ENCODE measurements at regions not wholly inside any gene's neighbourhood (a gene's known extent, or its start where the extent isn't known, plus 50 kb on each side); places are given as distances from the start of the nearest gene placed in this dataset.
A peak's percentile ranks its signal among the peaks of the same experiment; 100 is the strongest.

DNA sequence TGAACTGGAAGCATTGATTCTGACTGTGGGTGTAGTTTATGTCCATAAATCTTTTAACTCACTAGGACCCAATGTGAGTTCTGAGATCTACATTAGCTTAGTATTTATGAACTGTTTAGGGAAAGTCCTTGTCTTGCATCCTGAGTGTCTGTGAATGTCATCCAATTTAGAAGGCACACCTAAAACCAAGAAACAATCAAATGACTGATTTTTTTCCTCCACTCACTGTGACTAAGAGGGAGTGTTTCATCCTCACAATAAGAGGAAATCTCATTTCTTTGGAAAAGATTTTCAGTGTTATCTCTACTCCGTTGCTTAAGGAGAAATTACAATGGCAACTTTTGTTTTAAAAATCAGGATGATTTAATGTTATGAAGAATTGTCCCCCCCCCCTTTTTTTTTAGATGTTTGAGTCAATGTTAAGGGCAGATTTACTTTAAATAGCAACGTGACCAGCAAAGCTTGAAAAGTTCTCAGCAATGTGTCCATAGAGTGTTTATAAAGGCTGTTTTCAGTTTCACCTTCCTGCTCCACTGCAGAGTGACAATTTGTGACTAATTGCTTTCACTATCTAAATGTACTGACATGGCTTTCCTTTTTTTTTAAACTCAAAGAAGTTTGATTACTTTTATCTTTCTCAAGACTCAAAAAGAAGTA, 173.0 kb downstream of the SPCS3 start:
- CTCF ChIA-PET, result interaction anchor here (0.6 to 1.1 kb wide), 2 partner anchors 155 to 555 kb away, joined by 3 read pairs; no protein-coding TSS in a partner anchor
- POLR2A ChIA-PET, result no interaction called here
- Histone ChIP-seq H3K27ac (ENCODE audit: low read depth, low read length) (no peak overlapping the region), H3K27me3 (ENCODE audit: control insufficient read depth, insufficient read depth, low read length) (no peaks in the 10 kb centered on the region), H3K4me3 (ENCODE audit: low read depth, low read length) (no peak overlapping the region), H3K9me3 (ENCODE audit: control insufficient read depth, insufficient read depth, low read length) (no peaks in the 10 kb centered on the region)
- DNase-seq (ENCODE audit: low read depth, low spot score), result no peak
- TF ChIP-seq, protein P1, sequence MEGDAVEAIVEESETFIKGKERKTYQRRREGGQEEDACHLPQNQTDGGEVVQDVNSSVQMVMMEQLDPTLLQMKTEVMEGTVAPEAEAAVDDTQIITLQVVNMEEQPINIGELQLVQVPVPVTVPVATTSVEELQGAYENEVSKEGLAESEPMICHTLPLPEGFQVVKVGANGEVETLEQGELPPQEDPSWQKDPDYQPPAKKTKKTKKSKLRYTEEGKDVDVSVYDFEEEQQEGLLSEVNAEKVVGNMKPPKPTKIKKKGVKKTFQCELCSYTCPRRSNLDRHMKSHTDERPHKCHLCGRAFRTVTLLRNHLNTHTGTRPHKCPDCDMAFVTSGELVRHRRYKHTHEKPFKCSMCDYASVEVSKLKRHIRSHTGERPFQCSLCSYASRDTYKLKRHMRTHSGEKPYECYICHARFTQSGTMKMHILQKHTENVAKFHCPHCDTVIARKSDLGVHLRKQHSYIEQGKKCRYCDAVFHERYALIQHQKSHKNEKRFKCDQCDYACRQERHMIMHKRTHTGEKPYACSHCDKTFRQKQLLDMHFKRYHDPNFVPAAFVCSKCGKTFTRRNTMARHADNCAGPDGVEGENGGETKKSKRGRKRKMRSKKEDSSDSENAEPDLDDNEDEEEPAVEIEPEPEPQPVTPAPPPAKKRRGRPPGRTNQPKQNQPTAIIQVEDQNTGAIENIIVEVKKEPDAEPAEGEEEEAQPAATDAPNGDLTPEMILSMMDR (IDR thresholded peaks at IDR 0.05; ENCODE audit: low read depth, low read length), result no peak

DNA sequence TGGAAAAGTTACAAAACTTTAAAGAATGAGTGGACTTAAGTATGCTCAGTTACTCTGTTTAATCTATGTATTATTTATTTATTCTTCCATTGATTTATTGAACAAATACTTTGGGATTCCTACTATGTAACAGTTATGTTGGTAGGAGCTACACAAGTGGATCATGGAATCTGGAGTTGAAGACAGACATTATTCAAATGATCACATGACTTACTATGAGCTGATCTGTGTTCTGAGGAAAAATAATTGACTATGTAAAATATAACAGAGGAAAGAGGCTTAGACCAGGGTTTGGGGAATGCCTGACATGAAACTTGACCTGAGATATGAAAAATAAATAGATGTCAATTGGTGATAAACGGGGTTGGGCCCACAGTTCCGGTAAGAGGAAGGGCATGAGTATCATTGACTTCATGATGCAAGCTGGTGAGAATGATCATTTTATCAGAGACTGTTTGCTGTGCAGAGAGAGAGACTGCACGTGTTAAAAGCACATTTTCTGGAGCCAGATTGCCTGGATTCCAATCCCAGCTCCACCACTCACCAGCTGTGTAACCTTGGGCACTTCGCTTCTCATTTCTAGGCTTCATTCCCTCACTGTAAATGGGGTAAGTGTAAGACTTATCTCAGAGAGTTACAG, 179.0 kb downstream of the SPCS3 start:
- Histone ChIP-seq H3K27me3 (ENCODE audit: control insufficient read depth, insufficient read depth, low read length) (no peaks in the 10 kb centered on the region), H3K27ac (ENCODE audit: low read depth, low read length) (peak overlapping the region; percentile 43), H3K4me3 (ENCODE audit: low read depth, low read length) (no peak overlapping the region), H3K9me3 (ENCODE audit: control insufficient read depth, insufficient read depth, low read length) (no peaks in the 10 kb centered on the region)
- POLR2A ChIA-PET, result no interaction called here
- TF ChIP-seq, protein P1 (IDR thresholded peaks at IDR 0.05; ENCODE audit: low read depth, low read length), result no peak
- CTCF ChIA-PET, result no interaction called here
- no peak for DNase-seq (ENCODE audit: low read depth, low spot score)

DNA sequence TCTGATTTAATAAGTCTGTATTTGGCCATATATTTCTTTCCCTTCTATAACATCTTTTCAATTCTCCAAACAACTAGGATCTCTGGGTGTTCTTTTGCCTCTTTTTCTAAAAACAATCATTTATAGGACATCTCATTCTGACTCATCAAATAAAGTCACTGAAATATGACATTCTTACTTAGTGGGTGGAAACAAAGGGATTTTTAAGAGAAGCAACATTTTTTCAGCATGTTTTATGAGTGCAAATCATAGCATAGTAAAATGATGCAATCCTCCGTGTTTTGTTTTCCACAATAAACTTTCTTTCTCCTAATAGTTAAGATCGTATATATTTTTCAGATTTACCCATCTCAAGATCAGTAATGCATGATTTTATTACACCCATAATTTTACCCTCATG, 179.8 kb downstream of the SPCS3 start:
- TF ChIP-seq, protein P1 (IDR thresholded peaks at IDR 0.05; ENCODE audit: low read depth, low read length), result no peak
- no peak for DNase-seq (ENCODE audit: low read depth, low spot score)
- Histone ChIP-seq H3K27me3 (ENCODE audit: control insufficient read depth, insufficient read depth, low read length) (no peaks in the 10 kb centered on the region), H3K27ac (ENCODE audit: low read depth, low read length) (no peak overlapping the region), H3K4me3 (ENCODE audit: low read depth, low read length) (no peak overlapping the region), H3K9me3 (ENCODE audit: control insufficient read depth, insufficient read depth, low read length) (no peaks in the 10 kb centered on the region)
- CTCF ChIA-PET, result no interaction called here
- POLR2A ChIA-PET, result no interaction called here

DNA sequence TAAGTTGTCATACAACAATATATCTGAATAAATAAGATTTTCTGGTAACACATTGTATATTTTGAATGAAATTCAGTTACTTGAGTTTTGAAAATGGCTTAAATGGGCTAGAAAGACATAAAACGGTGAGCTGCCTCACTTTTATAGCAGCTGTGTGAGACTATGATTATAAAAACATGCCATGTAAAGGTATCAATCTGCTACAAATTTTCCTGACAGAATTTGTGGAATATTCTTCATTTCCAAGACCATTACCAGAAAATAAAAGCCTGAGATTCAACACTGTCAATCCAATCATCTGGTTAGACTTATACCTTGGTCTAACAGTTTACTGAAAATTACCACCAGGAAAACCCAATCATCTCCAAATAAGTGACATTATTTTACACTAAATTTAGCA, 181.1 kb downstream of the SPCS3 start:
- H3K27me3 ChIP-seq (ENCODE audit: control insufficient read depth, insufficient read depth, low read length), result no peaks in the 10 kb centered on the region
- no peaks in the 10 kb centered on the region for H3K9me3 ChIP-seq (ENCODE audit: control insufficient read depth, insufficient read depth, low read length)
- no peak overlapping the region for H3K4me3 ChIP-seq (ENCODE audit: low read depth, low read length)
- H3K27ac ChIP-seq (ENCODE audit: low read depth, low read length), result no peak overlapping the region
- CTCF ChIA-PET, result no interaction called here
- POLR2A ChIA-PET, result no interaction called here
- DNase-seq (ENCODE audit: low read depth, low spot score), result no peak
- TF ChIP-seq, protein P1 (IDR thresholded peaks at IDR 0.05; ENCODE audit: low read depth, low read length), result no peak

DNA sequence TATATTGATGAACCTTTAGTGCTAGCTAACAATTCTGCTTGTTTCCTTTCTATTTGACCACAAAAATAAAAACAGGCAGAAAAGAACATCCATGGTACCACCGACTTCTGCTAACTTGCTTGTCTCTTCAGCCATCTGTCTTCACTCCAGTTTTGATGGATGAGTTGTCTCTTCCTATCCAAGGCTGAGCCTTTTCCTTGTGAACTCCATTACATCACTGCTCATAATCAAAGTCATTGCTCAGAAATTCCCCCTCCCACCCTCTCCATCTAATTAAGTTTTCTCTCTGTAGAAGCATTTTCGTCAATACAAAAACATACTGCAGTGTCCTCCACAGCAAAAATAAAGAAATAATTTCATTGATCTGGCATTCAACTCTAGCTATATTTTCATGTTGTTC, 184.4 kb downstream of the SPCS3 start:
- TF ChIP-seq, protein P1 (IDR thresholded peaks at IDR 0.05; ENCODE audit: low read depth, low read length), result no peak
- ChIA-PET POLR2A (no interaction called here), CTCF (interaction anchor here (0.6 kb wide), 1 partner anchor 46 kb away, joined by 3 read pairs; no protein-coding TSS in a partner anchor)
- no peaks in the 10 kb centered on the region for H3K9me3 ChIP-seq (ENCODE audit: control insufficient read depth, insufficient read depth, low read length)
- H3K4me3 ChIP-seq (ENCODE audit: low read depth, low read length), result no peak overlapping the region
- H3K27me3 ChIP-seq (ENCODE audit: control insufficient read depth, insufficient read depth, low read length), result no peaks in the 10 kb centered on the region
- DNase-seq (ENCODE audit: low read depth, low spot score), result no peak
- H3K27ac ChIP-seq (ENCODE audit: low read depth, low read length), result no peak overlapping the region

All from AG04450 (cell line).